Left renal cortex interstitium (tissue), 4 donors: ENCODE measurements at regions not wholly inside any gene's neighbourhood (a gene's known extent, or its start where the extent isn't known, plus 50 kb on each side); places are given as distances from the start of the nearest gene placed in this dataset.
"Not testable (repeated sequence)": the region's sequence is repeated elsewhere in the genome, so short reads cannot be mapped to it uniquely, and the experiment has no call there.

Experiments
- DNase-seq, 4 donors: peaks; one replicate each; pipeline ENCODE4 v3.0.0-alpha.2; 2013; ENCODE audit warnings: low read depth in 4 of 4, low spot score in 2 of 4, missing footprints in 1 of 4

- DNase-seq, result no peak
These were observed 105.4 kb upstream of the VANGL1 start for GRCh38 chr1:115536279-115536816.

GRCh38 chr1:115534106-115534505, 107.7 kb upstream of the VANGL1 start:
- no peak for DNase-seq

DNA sequence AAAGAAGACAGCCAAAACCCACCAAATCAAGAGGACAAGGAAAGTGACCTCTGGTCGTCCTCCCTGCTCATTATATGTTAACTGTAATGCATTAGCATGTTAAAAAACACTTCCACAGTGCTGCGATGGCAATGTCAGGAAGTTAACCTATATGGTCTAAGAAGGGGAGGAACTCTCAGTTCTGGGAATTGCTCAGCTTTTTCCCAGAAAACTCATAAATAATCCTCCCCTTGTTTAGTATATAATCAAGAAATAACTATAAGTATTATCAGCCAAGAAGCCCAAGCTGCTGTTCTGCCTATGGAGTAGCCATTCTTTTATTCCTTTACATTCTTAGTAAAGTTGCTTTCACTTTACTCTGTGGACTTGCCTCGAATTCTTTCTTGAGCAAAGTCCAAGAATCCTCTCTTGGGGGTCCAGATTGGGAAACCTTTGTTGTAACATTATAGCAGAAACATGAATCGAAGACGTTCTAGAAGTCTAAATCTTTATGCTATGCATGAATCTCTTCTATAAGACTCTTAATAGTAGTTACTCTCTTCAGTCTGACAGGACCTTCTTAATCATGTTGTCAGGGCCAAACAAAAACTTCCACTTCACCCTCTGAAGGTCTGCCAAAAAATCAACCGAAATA, 110.0 kb upstream of the VANGL1 start:
- no peak for DNase-seq

DNA sequence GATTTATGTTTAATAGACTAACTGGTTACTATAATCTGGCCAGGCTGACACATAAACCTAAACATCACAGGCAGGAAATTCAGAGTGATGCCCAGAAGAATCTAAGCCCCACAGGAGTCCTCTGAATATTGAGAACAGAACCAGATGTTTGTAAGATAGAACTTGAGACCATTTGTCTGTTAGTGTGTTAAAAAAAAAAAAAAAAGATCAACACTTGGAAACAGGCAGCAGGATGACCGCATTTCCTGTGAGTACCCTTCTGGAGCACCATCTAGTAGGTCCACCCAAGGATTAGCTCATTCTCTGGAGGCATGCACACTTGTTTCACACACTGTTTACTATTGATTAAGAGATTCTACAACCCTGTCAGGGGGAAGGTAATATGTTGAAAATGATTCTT, 111.4 kb upstream of the VANGL1 start:
- no peak for DNase-seq

- no peak for DNase-seq
These were observed 112.4 kb upstream of the VANGL1 start for GRCh38 chr1:115529216-115529897.

GRCh38 chr1:115528336-115528735, 113.4 kb upstream of the VANGL1 start:
- not testable (repeated sequence) for DNase-seq

DNA sequence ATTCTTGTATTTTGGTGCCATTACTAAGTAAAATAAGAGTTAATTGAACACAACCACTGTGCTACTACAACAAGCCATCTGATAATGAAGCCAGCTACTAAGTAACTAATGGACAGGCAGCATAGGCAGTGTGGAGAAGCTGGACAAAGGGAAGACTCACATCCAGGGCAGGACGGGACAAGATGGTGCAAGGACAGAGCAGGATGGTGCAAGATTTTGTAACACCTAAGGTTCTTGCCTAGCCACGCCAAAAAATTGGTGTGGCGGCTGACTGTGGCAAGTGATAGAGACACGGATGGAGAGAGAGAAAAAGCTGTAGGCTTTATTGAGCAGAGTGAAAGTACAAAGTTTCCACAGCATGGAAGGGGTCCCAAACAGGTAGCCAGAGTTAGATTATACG, 114.0 kb upstream of the VANGL1 start:
- no peak for DNase-seq

DNA sequence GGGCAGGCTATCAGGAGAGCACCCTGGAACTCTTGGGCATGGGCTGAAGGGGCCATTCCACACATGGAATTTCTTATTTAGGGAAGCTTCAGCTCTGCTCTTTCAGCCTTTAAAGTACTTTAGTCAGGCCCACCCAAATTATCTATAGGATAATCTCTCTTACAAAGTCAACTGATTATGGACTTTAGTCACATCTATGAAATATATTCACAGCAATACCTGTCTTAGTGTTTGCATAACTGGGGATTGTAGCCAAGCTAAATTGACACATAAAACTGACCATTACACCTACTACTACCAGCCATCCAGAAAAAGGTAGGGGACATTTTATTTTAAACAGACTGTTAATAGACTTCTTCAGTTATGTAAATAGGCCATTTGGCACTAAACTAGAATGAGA, 114.9 kb upstream of the VANGL1 start:
- no peak for DNase-seq

DNA sequence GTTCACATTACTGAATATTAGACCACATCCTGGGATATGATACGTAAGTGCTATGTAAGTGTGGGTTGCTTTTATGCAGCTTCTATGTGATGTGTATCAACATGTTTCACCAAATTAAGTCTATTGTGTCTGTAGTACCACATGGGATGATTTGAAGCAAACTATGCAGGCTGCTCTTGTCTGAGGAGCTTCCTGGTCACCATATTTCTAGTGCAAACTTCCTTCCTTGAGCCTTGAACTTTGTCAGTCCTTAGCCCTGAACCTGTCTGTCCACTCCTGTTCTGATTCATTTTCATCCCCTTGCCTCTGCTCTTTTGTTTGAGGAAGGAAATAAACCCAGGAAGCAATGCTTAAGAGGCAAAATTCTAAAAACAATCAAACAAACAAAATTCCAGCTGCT, 117.5 kb upstream of the VANGL1 start:
- no peak for DNase-seq

DNA sequence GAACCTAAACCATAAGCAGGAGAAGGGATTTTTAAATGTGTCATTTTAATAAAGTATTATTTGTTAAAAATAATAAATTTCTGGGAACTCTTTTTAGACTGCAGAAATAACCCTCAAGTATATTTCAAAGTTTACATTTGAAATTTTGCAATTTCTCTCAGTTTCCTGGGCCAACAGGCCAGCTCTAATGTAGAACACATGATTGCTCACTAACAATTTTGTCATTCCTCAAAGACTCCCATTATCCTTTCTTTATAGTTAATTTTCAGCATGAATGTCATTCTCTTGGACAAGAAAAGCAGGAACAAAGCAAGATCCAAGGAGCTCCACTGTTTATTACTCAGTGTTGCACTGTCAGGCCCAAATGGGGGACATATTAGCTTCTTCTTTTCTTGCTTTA, 119.4 kb upstream of the VANGL1 start:
- DNase-seq, result no peak

DNA sequence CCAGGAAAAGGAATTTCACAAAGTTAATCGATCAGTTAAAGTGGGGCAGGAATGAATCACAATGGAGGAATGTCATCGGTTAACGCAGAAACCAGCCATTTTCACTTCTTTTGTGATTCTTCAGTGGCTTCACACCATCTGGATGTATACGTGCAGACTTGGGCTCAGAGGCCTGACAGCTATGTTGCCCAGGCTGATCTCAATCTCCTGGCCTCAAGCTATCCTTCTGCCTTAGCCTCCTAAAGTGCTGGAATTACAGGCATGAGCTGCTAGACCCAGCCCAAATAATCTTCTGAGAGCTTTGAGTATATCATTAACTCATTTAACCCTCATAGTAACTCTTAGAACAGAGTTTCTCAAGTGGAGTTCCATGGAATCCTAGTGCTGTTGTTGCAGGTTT, 126.5 kb upstream of the VANGL1 start:
- no peak for DNase-seq

- DNase-seq, result not testable (repeated sequence)
These were observed 131.5 kb upstream of the VANGL1 start for GRCh38 chr1:115510226-115510625.

GRCh38 chr1:115507901-115508300, 133.9 kb upstream of the VANGL1 start:
- no peak for DNase-seq

DNA sequence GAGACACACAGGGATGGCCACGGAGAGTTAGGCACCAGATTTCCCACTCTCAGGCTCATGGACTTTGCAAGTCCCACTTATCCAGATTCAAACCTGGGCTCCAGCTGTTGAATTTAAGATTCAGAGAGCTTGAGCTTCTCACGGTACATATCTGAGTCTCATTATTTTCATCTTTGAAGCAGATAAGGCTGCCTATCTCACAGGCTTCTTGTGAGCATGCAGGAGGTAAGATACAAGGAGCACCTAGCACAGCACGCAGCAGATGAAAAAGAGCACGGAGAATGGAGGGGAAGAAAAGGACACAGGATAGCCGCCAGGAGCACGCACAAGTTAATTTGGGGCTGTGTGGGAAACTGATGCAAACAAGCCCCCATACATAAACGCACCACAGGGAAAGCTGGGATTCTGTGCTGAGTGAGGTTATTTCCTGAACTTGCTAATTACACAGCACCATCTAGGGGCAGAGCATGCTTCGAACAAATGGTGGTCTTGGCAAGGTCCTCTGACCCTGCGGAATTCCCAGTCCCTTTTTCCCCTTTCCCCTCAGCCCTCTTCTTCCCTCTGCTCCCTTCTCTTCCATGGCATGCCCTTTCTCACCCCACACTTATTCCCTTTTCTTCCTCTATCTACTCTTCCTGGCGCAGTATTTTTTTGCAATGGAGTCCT, 134.7 kb upstream of the VANGL1 start:
- no peak for DNase-seq

GRCh38 chr1:115506518-115506917, 135.3 kb upstream of the VANGL1 start:
- DNase-seq, result no peak

DNA sequence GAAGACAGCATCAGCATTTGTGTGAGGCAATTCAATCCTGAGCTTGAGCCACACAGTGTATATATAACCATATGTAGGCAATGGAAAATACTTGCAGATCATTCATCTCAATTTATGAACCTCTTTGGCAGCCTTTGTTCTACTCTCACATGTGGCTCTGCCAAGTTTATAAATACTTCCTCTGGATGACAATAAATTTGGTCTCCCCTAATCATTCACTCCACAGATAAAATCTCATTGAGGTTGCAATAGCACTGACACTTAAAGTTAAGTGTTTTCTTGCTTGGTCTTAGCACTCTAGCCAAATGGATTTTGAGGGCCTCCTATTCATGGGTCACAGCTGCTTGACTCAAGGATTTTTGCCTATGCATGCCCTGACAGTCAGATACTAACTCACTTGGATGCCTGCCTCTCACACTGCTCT, 136.6 kb upstream of the VANGL1 start:
- no peak for DNase-seq

GRCh38 chr1:115502183-115502582, 139.6 kb upstream of the VANGL1 start:
- DNase-seq, result not testable (repeated sequence)

GRCh38 chr1:115501476-115501875, 140.3 kb upstream of the VANGL1 start:
- no peak for DNase-seq

DNA sequence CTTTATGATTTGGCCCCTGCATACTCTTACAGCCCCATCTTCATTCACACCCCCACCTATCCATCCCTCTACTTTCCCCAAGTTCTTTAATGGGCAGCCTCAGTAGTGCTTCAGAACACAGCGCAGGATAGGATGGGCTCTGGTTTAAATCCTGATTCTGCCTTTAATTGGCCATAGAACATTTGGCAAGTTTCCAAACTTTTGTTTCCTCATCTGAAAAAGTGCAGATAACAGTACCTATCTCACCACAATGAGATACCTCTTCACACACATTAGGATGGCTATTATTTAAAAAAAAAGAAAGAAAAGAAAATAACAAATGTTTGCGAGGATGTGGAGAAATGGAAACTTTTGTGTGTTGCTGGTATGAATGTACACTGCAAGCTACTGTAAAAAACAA, 142.5 kb upstream of the VANGL1 start:
- no peak for DNase-seq

GRCh38 chr1:115496904-115497527, 144.8 kb upstream of the VANGL1 start:
- DNase-seq, result no peak

- DNase-seq, result no peak
These were observed 146.1 kb upstream of the VANGL1 start for GRCh38 chr1:115495625-115496024.
